Stomach (tissue), 4 donors: ENCODE measurements at regions not wholly inside any gene's neighbourhood (a gene's known extent, or its start where the extent isn't known, plus 50 kb on each side); places are given as distances from the start of the nearest gene placed in this dataset.

Experiments
- EP300 ChIP-seq: sonication (generic); formaldehyde crosslinking; IDR thresholded peaks from one replicate; pipeline ENCODE4 v1.6.1; 2017; ENCODE audit warnings: antibody characterized with exemption
- POLR2A ChIP-seq, 4 donors: fragments of 450-650 bp; IDR thresholded peaks; one replicate each; pipeline ENCODE4 v1.6.1; 2016; ENCODE audit warnings: antibody characterized with exemption in 4 of 4, control low read depth in 2 of 4, mild to moderate bottlenecking in 1 of 4, moderate library complexity in 1 of 4
- TF ChIP-seq, protein P1 (sequence below), 7 experiments: fragments of 450-650 bp in 4 of 7; fragments of 200-600 bp in 3 of 7; sonication (generic) in 3 of 7; IDR thresholded peaks; one replicate each; pipeline ENCODE4 v1.5.1; 2016 to 2019; ENCODE audit warnings: antibody characterized with exemption in 7 of 7, control low read depth in 2 of 7, mild to moderate bottlenecking in 1 of 7

DNA sequence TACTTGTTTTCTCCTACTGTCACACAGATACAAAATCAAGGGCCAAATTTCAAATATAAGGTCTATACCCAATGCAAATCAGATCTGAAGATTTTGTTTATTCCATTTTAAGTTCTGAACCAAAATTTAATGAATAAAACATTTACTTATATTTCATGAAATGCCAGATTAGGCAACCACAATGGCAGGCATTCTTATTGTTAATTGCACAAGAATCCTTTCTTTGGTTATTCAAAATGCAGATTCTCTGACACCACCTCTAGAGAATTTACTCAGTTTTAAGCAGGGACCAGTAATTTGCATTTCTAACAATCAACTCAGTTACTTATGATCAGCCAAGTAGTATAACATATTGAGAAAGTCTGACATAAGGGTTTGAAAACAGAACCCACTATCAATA lies 972.4 kb upstream of the ACO1 start:
- TF ChIP-seq, protein P1, sequence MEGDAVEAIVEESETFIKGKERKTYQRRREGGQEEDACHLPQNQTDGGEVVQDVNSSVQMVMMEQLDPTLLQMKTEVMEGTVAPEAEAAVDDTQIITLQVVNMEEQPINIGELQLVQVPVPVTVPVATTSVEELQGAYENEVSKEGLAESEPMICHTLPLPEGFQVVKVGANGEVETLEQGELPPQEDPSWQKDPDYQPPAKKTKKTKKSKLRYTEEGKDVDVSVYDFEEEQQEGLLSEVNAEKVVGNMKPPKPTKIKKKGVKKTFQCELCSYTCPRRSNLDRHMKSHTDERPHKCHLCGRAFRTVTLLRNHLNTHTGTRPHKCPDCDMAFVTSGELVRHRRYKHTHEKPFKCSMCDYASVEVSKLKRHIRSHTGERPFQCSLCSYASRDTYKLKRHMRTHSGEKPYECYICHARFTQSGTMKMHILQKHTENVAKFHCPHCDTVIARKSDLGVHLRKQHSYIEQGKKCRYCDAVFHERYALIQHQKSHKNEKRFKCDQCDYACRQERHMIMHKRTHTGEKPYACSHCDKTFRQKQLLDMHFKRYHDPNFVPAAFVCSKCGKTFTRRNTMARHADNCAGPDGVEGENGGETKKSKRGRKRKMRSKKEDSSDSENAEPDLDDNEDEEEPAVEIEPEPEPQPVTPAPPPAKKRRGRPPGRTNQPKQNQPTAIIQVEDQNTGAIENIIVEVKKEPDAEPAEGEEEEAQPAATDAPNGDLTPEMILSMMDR (IDR thresholded peaks at IDR 0.05), result no peak
- TF ChIP-seq EP300, result no peak
- no peak for TF ChIP-seq POLR2A (IDR thresholded peaks at IDR 0.05)
